GM21619 (cell line): ENCODE measurements at regions not wholly inside any gene's neighbourhood (a gene's known extent, or its start where the extent isn't known, plus 50 kb on each side); places are given as distances from the start of the nearest gene placed in this dataset.
"Not testable (repeated sequence)": the region's sequence is repeated elsewhere in the genome, so short reads cannot be mapped to it uniquely, and the experiment has no call there.

Experiments
- ATAC-seq: cut with Tn5 transposase; IDR thresholded peaks from one replicate; pipeline ENCODE4 v1.9.1; 2021; ENCODE audit not compliant: unreplicated experiment

DNA sequence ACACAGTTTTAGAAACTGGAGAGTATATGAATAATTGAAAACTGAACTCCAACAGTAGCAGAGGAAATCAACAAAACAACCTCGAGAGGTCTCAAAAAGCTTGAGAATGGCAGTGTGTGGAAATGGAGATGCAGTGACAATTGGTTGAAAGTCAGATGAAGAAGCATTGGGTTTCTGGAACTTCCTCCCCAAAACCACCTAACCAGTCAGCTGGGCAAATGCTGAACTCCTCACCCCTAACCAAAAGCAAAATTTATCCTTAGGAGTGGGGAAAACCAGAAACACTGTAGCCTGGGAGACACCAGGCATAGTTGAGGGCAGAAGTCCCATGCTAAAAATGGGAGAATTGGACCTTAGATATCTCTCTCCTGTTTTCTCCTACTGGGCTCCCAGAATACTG, 109.9 kb downstream of the TANC2 start:
- ATAC-seq, result no peak

DNA sequence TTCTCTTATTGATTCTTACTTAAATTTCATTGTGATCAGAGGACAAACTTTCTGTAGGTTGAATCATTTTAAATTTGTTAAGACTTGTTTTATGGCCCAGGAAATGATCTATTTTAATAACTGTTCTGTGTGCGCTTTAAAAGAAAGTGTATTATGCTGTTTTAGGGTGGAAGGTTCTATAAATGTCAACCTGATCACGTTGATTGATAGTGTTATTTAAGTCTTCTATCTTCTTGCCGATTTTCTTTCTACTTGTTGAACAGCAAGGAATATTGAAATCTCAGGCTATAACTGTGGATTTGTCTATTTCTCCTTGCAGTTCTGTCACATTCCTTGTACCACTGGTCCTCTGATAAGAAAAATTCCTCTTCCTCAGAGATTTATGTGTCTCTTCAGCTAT, 112.7 kb downstream of the TANC2 start:
- no peak for ATAC-seq

DNA sequence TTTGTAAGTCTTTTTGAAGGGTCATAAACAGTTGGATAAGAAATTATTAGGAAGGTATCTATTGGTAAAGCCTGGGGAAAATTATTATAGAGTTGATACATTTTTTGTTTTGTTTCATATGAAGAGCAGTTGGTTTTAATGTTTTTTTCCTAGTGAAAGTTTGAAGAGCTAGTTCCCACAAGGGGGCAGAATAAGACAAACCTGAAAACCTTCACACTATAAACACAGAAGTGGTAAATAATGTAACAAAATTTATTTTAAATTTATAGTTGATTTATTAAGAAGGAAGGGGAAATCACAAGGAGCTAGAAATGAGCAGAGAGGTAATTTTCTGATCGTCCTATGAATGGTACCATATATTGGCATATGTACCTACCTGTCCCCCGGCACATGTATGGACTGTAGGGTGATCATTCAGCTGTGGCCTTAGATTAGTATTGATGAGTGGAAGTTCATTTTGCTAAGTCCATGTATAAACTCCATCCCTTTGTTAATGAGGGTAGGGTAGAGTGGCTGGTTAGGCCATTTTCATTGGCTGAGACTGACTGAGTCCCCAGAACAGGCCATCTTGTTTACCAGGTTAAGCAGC, 116.3 kb downstream of the TANC2 start:
- no peak for ATAC-seq

DNA sequence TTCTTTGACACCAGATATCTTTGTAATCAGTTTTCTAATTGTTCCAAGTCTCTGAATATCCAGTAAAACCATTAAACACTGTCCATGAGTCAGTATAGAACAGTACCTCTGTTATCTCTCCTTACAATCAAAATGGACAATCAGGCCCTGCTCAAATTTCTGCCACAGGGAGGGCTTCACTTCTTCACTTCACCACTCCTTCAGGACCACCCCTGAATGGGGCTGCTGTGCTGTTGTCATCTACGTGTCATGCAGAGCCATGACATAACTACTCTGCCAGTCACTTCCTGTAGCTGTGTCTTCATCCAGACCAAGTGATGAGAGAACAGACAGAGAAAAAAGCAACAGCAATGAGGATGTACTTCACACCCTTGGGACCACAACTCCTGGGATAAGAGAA, 116.9 kb downstream of the TANC2 start:
- no peak for ATAC-seq

DNA sequence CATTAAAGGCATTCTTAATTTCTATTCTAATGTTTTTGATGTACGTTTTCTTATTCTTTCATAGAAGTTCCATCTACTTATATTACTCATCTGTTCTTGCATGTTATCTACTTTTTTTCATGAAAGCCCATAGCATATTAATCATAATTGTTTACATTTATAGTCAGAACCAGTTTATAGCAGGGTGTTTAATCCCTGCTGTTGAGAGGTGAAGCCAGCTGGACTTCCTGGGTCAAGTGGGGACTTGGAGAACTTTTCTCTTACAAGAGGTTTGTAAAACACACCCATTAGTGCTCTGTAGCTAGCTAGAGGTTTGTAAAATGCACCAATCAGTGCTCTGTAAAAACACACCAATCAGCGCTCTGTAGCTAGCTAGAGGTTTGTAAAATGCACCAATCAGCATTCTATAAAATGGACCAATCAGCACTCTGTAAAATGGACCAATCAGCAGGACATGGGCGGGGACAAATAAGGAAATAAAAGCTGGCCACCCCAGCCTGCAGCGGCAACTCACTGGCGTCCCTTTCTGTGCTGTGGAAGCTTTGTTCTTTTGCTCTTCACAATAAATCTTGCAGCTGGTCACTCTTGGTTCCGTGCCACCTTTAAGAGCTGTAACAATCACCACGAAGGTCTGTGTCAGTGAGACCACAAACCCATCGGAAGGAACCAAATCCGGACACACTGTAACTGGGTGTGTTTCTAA, 120.6 kb downstream of the TANC2 start:
- ATAC-seq, result no peak

DNA sequence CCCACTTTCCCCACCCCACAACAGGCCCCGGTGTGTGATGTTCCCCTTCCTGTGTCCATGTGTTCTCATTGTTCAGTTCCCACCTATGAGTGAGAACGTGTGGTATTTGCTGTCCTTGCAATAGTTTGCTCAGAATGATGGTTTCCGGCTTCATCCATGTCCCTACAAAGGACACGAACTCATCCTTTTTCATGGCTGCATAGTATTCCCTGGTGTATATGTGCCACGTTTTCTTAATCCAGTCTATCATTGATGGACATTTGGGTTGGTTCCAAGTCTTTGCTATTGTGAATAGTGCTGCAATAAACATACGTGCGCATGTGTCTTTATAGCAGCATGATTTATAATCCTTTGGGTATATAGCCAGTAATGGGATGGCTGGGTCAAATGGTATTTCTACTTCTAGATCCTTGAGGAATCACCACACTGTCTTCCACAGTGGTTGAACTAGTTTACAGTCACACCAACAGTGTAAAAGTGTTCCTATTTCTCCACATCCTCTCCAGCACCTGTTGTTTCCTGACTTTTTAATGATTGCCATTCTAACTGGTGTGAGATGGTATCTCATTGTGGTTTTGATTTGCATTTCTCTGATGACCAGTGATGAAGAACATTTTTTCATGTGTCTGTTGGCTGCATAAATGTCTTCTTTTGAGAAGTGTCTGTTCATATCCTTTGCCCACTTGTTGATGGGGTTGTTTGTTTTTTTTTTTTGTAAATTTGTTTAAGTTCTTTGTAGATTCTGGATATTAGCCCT, 124.5 kb downstream of the TANC2 start:
- not testable (repeated sequence) for ATAC-seq

DNA sequence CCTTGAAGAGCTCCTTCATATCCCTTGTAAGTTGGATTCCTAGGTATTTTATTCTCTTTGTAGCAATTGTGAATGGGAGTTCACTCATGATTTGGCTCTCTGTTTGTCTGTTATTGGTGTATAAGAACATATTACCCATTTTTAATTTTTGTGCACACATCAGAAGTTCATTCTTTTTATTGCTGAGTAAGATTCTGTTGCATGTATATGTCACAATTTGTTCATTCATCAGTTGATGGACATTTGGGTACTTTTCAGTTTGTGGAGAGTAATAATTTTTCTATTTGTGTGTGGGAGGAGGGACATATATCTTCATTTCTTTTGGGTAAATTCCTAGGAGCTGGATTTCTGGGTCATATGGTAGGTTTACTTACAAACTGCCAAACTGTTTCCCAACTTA, 125.9 kb downstream of the TANC2 start:
- ATAC-seq, result not testable (repeated sequence)

DNA sequence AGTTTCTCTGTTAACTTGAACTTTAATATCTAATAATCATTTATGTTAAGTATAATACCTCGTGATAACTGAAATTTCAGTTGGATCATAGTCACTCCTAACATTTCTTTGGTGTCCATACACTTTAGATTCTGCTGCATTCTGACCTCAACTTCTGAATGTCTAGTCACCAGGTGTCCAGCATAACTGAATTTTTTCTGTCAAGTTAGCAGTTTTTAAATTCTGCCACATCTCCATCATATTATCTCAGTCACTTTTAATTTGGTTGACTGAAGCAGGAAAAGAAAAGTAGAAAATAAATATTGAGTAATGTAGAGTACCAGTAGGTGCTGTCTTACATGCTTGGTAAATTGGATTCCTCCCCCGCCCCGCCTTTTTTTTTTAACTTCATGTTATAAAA, 128.6 kb downstream of the TANC2 start:
- no peak for ATAC-seq

DNA sequence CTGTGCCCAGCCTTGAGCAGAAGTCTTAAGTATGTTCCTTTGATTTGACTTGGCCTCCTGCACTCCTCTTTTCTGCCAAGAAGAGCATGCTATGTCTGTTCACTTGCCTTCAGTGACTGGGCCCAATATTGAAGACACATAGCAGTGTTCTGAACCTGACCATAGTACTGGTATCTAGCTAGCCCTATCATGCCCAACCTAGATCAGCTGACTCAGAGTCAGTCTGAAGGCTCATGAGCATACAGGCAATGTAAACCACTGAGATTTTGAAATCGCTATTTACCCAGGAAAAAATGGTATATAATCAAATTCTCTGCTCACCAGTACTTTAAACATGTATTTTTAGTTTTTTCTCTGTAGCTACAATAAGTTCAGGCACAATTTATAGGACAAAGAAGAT, 129.4 kb downstream of the TANC2 start:
- no peak for ATAC-seq

DNA sequence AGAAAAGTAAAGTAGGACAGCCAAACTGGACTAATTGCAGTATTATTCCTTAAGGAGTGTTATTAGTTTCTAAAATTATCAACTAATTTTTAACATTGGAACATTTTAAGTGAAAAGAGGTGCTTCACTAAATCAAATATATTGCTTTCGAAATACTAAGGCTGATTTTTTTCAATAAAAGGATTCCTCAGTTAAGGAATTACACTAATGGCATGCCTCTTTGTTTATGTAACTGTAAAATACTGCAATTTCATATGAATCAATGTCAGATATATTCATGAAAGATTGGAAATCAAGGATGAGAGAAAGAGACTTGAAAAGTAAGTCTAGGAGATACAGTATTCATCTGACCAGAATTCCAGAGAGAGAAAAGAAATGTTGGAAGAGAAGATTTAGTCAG, 129.8 kb downstream of the TANC2 start:
- ATAC-seq, result no peak

DNA sequence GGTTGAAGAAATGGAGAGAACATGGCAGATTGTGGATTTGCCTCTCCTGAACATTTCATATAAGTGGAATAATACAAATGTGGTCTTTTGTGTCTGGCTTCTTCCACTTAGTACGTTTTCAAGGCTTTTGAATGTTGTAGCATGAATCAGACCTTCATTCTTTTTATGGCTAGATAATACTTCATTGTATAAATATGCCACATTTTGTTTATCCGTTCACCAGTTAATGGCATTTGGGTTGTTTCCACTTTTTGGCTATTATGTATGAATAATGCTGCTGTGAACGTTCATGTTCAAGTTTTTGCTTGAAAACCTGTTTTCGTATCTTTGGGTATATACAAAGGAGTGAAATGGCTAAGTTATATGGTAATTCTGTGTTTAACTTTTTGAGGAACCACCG, 130.4 kb downstream of the TANC2 start:
- no peak for ATAC-seq

DNA sequence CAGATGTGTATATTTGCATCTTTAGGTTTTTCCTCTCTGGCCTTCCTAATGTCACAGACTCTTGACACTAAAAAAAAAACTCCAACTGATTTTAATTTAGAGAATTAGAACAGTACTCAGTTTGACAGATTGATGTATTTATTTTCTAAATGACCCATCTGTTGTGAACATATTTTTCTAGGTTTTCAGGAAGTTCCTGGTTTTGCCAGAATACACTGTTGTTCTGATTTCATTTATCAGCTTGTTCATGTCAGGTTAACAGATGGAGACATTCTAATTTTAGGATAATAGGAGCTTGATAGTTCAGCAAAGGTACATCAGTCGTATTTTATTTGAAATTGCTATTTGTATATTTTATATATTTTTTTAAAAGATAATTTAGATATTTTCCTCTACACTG, 133.4 kb downstream of the TANC2 start:
- no peak for ATAC-seq

DNA sequence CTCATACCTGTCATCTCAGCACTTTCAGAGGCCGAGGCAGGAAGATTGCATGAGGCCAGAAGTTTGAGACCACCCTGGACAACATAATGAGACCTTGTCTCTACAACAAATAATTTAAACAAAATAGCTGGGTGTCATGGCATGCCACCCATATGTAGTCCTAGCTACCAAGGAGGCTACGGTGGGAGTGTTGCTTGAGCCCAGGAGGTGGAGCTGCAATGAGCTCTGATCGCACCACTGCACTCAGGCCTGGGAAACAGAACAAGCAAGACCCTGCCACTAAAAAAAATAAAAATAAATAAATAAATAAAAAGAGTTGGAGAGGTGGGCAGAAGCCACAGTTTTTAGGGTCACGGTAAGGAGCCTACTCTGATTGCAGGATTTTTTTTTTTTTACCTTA, 136.0 kb downstream of the TANC2 start:
- ATAC-seq, result no peak

DNA sequence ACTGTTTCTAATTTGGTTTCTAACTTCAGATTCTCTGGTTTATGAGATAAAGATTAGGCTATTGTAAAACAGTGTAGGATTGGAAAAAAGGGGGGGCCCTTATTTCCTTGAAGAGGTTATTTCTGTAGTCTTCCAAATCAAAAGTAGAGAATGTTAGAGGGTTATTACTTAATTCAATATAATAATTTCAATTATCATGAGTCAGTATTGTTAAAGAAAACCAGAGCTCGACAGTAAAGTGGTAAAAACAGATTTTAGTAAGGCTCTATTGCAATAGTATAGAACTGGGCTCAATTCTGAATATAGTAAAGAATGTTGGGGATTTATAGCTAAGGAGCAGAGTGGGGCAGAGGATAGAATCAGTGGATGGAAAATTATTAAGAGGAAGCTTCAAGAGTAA, 140.0 kb downstream of the TANC2 start:
- no peak for ATAC-seq

DNA sequence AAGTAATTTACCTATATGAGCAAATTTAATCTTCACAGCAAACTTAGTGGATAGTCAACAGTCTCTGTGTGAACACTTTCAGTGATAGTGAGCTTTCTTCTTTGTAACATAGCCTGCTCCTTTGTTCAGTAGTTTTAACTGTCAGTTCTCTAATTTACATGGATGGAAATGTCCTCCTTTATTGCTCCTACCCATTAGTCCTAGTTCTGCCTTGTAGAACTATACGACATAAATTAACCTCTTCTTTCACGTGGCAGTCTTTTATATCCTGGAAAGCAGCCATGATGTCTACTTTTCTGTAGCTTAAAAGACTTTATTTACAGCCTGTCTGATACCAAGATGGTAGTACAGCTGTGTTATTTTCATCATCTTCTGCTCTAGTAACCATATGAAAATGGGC, 143.6 kb downstream of the TANC2 start:
- ATAC-seq, result no peak

DNA sequence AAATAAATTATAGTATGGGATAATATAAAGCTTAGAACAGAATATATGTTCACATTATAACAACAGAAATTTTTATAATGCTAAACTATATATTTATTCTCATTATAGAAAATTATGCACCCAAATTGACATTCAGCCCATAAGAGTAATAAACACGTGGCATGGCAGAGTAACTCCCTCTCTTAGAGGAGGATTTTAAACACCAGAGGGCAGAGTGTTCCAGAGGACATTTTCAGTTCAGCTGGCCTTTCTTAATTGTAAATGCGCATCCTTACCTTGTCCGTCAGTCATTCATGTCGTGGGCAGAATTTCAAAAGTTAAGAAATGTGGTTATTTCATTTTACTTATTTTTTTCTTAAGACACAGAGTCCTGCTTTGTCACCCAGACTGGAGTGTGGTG, 147.1 kb downstream of the TANC2 start:
- ATAC-seq, result no peak

DNA sequence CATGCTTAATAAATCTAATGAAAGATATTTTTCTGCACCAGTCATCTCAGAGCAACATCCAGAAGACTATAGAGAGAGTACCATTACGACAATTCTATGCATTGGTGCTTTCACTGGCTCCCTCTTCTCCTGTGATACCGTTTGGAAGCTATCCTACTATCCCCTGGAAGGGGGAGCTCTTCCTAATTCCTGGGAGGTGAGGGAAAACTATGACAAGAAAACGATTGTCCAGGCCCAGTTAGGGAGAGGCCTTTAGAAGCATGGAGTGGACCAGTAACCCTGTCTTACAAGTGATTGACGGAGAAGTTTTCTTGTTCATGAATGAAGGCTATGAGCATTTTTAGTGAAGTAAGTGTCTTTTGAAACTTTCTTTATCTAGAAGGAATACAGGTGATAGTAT, 150.2 kb downstream of the TANC2 start:
- ATAC-seq, result no peak

DNA sequence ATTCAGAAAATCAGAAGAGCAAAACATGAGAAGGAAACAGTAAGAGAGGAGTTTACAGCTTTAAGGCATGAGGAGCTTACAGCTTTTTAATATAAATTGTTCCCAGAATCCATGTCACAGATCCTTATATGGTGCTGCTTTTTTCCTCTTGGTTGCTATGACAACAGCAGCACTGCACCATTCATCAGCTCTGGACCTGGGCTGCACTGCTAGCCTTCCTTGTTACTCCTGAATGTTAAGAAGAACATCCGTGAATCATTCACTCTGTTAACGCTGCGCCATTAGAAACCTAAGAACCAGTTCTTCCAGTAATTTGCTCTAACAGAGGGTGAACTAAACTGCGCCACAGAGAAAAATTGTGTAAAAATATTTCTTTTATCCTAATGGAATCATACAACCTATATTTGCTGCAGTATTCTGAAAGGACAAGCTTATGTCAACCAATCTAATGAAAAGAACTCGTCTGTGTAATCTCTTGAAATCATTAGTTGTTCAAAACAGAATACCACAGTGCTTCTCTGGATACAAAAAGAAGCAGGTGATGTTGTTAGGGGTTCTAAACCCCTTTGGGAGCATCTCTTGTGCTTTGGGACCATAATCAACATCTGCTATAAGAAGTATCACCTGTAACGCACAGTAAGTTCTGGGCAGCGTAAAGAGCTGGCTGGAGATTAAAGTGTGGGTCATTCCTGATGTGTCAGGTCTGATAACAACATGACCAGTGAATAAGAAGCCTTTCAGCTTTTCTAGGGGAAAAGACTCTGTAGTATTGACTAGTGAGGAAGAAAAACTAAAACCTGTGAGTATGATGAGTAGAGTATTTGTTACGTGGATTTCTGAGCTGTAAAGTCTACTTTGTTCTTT, 151.2 kb downstream of the TANC2 start:
- no peak for ATAC-seq

DNA sequence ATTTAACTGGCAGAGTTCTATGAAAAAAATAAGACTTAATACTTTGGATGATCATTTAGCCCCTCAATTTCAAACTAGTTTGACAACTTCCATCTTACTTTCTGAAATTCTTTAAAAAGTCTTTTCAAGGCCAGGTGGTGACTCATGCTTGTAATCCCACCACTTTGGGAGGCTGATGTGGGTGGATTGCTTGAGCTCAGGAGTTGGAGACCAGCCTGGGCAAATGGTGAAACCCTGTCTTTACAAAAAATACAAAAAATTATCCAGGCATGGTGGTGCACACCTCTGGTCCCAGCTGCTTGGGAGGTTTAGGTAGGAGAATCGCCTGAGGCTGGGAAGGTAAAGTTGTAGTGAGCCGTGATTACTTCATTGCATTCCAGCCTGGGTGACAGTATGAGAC, 154.4 kb downstream of the TANC2 start:
- ATAC-seq, result no peak

DNA sequence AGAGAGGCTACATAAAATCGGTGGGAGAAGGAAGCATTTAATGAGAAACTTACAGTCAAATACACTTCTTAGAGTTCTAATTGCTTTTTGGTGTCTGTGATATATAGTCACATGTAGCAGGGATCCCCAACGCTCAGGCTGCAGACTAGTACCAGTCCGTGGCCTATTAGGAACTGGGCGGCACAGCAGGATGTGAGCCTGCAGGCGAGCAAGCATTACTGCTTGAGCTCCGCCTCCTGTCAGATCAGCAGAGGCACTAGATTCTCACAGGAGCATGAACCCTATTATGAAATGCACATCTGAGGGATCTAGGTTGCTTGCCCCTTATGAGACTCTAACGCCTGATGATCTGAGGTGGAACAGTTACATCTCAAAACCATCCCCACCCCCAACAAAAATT, 158.5 kb downstream of the TANC2 start:
- no peak for ATAC-seq

DNA sequence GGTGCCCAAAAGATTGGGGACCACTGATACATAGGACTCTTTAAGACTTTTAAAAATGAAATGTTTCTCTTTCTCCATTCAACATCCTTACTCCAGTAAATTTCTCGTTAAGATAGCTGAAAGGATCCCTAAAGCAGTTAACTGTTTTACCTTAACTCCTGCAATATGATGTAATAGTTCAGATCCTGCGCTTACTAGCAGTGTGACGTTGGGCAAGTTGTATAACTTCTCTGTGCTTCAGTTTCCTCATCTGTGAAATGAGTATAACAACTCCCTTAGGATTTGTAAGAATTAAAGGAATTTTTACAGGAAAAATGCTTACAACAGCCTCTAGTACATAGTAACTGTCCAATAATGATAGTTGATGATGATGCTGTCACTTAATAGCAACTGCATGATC, 158.9 kb downstream of the TANC2 start:
- ATAC-seq, result no peak

DNA sequence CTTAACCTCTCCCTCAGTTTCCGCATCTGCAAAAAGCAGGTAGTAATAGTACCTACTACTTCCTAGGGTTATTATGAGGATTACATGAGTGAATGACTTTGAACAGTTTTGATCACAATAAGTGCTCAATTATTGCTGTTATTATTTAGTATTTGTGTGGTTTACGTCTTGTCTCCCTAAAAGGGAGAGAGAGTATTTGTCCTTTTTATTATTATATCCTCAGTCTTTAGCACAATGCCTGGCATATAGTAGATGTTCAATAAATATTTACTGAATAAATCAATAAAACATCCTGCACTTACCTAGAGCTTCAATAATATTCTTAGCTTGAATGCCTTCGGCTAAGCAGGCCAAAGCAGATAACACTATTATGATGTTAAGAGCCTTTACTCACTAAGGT, 160.0 kb downstream of the TANC2 start:
- no peak for ATAC-seq
